ENCODE measurements at regions not wholly inside any gene's neighbourhood (a gene's known extent, or its start where the extent isn't known, plus 50 kb on each side); places are given as distances from the start of the nearest gene placed in this dataset.
"Not testable (repeated sequence)": the region's sequence is repeated elsewhere in the genome, so short reads cannot be mapped to it uniquely, and the experiment has no call there.

DNA sequence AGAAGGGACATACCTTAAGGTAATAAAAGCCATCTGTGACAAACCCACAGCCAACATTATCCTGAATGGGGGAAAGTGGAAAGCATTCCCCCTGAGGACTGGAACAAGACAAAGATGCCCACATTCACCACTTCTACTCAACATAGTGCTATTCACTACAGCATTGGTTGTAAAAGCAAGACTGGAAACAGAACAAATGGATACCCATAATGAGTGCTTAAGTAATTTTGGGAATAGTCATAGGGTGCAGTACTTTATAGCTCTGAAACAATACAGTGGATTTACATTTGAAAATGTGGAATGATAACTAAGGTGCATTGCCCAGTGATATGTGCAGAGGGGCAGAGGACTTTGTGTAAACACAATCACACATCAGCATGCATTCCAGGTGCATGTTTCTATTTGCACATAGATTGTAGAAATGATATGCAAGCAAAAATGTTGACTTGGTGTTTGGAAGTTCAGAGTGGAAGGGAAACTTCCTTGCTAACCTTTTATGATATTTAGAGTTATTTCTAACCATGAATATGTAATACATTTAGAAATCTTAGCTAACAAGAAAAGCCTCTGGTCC is 112.3 kb downstream of the IGLL1 start:
- Histone ChIP-seq H3K4me1 (ENCODE audit: insufficient read depth, low read length) (peaks cover 17% of the 10 kb centered on the region), H3K9ac (ENCODE audit: low read depth, low read length) (no peak overlapping the region), H2AFZ (ENCODE audit: low read depth, low read length) (no peak overlapping the region), H3K4me3 (ENCODE audit: low read depth in 1 of 2, low read length in 2 of 2) (no peak overlapping the region), H3K27me3 (ENCODE audit: insufficient read depth, low read length, poor library complexity) (no peaks in the 10 kb centered on the region), H3K4me2 (ENCODE audit: insufficient read depth, low read length) (no peak overlapping the region), H3K9me3 (ENCODE audit: insufficient read depth, low read length, severe bottlenecking) (no peaks in the 10 kb centered on the region), H3K79me2 (ENCODE audit: insufficient read depth, low read length) (no peaks in the 10 kb centered on the region), H4K20me1 (ENCODE audit: insufficient read depth, low read length) (no peaks in the 10 kb centered on the region), H3K27ac (ENCODE audit: low read length) (no peak overlapping the region), H3K36me3 (ENCODE audit: insufficient read depth, low read length) (no peaks in the 10 kb centered on the region)
- TF ChIP-seq, protein P1, sequence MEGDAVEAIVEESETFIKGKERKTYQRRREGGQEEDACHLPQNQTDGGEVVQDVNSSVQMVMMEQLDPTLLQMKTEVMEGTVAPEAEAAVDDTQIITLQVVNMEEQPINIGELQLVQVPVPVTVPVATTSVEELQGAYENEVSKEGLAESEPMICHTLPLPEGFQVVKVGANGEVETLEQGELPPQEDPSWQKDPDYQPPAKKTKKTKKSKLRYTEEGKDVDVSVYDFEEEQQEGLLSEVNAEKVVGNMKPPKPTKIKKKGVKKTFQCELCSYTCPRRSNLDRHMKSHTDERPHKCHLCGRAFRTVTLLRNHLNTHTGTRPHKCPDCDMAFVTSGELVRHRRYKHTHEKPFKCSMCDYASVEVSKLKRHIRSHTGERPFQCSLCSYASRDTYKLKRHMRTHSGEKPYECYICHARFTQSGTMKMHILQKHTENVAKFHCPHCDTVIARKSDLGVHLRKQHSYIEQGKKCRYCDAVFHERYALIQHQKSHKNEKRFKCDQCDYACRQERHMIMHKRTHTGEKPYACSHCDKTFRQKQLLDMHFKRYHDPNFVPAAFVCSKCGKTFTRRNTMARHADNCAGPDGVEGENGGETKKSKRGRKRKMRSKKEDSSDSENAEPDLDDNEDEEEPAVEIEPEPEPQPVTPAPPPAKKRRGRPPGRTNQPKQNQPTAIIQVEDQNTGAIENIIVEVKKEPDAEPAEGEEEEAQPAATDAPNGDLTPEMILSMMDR (IDR thresholded peaks at IDR 0.05; ENCODE audit: borderline replicate concordance, extremely low read depth, low read length, poor library complexity, severe bottlenecking), result no peak
- TF ChIP-seq EZH2 (IDR thresholded peaks at IDR 0.05; ENCODE audit: borderline replicate concordance, low read depth, low read length, severe bottlenecking), result no peak
- ATAC-seq (ENCODE audit: insufficient read depth, low read depth) (no peak), DNase-seq (no peak)

DNA sequence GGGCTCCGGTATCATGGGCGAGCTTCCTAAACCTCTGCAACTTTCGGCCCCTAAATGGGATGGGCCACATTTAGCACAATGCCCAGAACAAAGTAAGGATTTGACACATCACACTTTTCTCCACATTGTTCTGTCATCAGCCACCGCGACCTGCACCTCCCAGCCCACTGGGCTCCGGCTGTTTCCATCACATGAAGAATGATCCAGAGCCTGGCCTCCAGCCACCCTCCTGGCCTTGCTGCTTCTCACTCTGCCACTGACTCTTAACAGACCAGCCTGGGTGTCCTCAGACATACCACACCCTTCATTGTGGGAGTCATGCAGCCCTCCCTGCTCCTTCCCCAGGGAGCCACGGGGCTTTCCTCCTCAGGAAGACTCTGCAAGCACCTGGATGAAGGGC is 113.7 kb downstream of the IGLL1 start:
- peaks cover 10% of the 10 kb centered on the region for H3K36me3 ChIP-seq (ENCODE audit: insufficient read depth, low read length)
- no peak overlapping the region for H3K4me2 ChIP-seq (ENCODE audit: insufficient read depth, low read length)
- no peaks in the 10 kb centered on the region for H3K27me3 ChIP-seq (ENCODE audit: insufficient read depth, low read length, poor library complexity)
- H3K9ac ChIP-seq (ENCODE audit: low read depth, low read length), result no peak overlapping the region
- H3K4me1 ChIP-seq (ENCODE audit: insufficient read depth, low read length), result peaks cover 29% of the 10 kb centered on the region
- H3K9me3 ChIP-seq (ENCODE audit: insufficient read depth, low read length, severe bottlenecking), result no peaks in the 10 kb centered on the region
- TF ChIP-seq, protein P1 (IDR thresholded peaks at IDR 0.05; ENCODE audit: borderline replicate concordance, extremely low read depth, low read length, poor library complexity, severe bottlenecking), result no peak
- TF ChIP-seq EZH2 (IDR thresholded peaks at IDR 0.05; ENCODE audit: borderline replicate concordance, low read depth, low read length, severe bottlenecking), result no peak
- H3K4me3 ChIP-seq (ENCODE audit: low read depth in 1 of 2, low read length in 2 of 2), result no peak overlapping the region
- no peaks in the 10 kb centered on the region for H3K79me2 ChIP-seq (ENCODE audit: insufficient read depth, low read length)
- DNase-seq, result no peak
- no peak for ATAC-seq (ENCODE audit: insufficient read depth, low read depth)
- H4K20me1 ChIP-seq (ENCODE audit: insufficient read depth, low read length), result no peaks in the 10 kb centered on the region
- no peak overlapping the region for H2AFZ ChIP-seq (ENCODE audit: low read depth, low read length)
- H3K27ac ChIP-seq (ENCODE audit: low read length), result 0 out of 2 replicates have a peak overlapping the region, but pooled peaks have one; percentile 31

GRCh38 chr22:23464796-23465195 is 115.3 kb downstream of the IGLL1 start:
- not testable (repeated sequence) for ATAC-seq (ENCODE audit: insufficient read depth, low read depth); H4K20me1 ChIP-seq (ENCODE audit: insufficient read depth, low read length); H3K79me2 ChIP-seq (ENCODE audit: insufficient read depth, low read length); H3K27me3 ChIP-seq (ENCODE audit: insufficient read depth, low read length, poor library complexity); H2AFZ ChIP-seq (ENCODE audit: low read depth, low read length); H3K4me3 ChIP-seq (ENCODE audit: low read depth in 1 of 2, low read length in 2 of 2); H3K9ac ChIP-seq (ENCODE audit: low read depth, low read length); H3K36me3 ChIP-seq (ENCODE audit: insufficient read depth, low read length); DNase-seq; H3K9me3 ChIP-seq (ENCODE audit: insufficient read depth, low read length, severe bottlenecking); H3K27ac ChIP-seq (ENCODE audit: low read length); H3K4me2 ChIP-seq (ENCODE audit: insufficient read depth, low read length)
- H3K4me1 ChIP-seq (ENCODE audit: insufficient read depth, low read length), result peaks cover 44% of the 10 kb centered on the region

GRCh38 chr22:23460517-23461031 is 119.5 kb downstream of the IGLL1 start:
- DNase-seq (peak; percentile 96), ATAC-seq (ENCODE audit: insufficient read depth, low read depth) (peak; percentile 74)
- not testable (repeated sequence) for H3K27me3 ChIP-seq (ENCODE audit: insufficient read depth, low read length, poor library complexity); H2AFZ ChIP-seq (ENCODE audit: low read depth, low read length); H3K9me3 ChIP-seq (ENCODE audit: insufficient read depth, low read length, severe bottlenecking); H4K20me1 ChIP-seq (ENCODE audit: insufficient read depth, low read length)
- Histone ChIP-seq H3K79me2 (ENCODE audit: insufficient read depth, low read length) (peaks cover 29% of the 10 kb centered on the region), H3K27ac (ENCODE audit: low read length) (peak overlapping the region; percentile 93), H3K4me1 (ENCODE audit: insufficient read depth, low read length) (peaks cover 85% of the 10 kb centered on the region), H3K9ac (ENCODE audit: low read depth, low read length) (peak overlapping the region; percentile 71), H3K4me3 (ENCODE audit: low read depth in 1 of 2, low read length in 2 of 2) (peak overlapping the region in 1 of 2 experiments; percentile 47; a peak in 2 of 4 replicates), H3K36me3 (ENCODE audit: insufficient read depth, low read length) (peaks cover 12% of the 10 kb centered on the region), H3K4me2 (ENCODE audit: insufficient read depth, low read length) (peak overlapping the region; percentile 68)

DNA sequence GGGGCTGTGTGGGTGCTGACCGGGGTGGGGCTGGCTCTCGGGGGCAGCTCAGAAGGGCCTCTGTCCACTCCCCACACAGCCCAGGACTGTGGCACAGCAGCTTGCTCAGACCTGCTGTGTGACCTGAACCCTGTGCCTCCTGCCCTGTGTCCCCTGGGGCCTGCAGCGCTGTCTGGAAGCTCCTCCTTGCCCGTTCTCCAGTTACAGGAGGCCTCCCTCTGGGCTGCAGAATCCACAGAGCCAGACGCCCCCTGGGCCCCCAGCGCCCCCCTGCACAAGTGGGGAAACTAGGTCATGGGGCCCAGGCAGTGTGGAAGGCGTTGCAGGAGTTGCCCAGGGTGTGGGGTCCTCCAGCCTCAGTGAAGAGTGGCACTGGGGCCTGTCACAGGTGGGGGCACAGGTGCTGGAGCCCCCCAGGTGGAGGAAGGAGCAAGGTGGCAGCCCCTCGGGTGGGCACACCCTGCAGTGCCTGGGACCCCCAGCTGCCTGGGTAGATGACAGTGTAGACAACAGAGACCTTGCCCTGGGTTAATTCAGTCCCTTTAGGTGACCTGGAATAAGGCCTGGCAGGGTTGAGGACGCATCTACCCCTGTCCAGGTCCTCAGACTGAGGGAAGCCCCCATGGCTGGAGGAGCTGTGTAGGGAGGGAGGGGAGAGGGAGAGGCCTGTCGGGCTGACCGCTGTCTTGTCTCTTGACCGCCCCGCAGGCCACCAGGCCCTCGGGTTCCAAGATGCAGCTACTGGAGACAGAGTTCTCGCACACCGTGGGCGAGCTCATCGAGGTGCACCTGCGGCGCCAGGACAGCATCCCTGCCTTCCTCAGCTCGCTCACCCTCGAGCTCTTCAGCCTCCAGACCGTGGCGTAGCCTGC is 120.2 kb downstream of the IGLL1 start:
- peak overlapping the region in 1 of 2 experiments; percentile 52; a peak in 2 of 4 replicates for H3K4me3 ChIP-seq (ENCODE audit: low read depth in 1 of 2, low read length in 2 of 2)
- peak overlapping the region; percentile 68 for H3K4me2 ChIP-seq (ENCODE audit: insufficient read depth, low read length)
- peaks cover 12% of the 10 kb centered on the region for H3K36me3 ChIP-seq (ENCODE audit: insufficient read depth, low read length)
- DNase-seq (peak; percentile 85), ATAC-seq (ENCODE audit: insufficient read depth, low read depth) (peak; percentile 48)
- not testable (repeated sequence) for H4K20me1 ChIP-seq (ENCODE audit: insufficient read depth, low read length); H3K27me3 ChIP-seq (ENCODE audit: insufficient read depth, low read length, poor library complexity); H2AFZ ChIP-seq (ENCODE audit: low read depth, low read length); H3K9me3 ChIP-seq (ENCODE audit: insufficient read depth, low read length, severe bottlenecking)
- H3K4me1 ChIP-seq (ENCODE audit: insufficient read depth, low read length), result peaks cover 80% of the 10 kb centered on the region
- H3K27ac ChIP-seq (ENCODE audit: low read length), result peak overlapping the region; percentile 93
- peaks cover 29% of the 10 kb centered on the region for H3K79me2 ChIP-seq (ENCODE audit: insufficient read depth, low read length)
- peak overlapping the region; percentile 71 for H3K9ac ChIP-seq (ENCODE audit: low read depth, low read length)

Data from DND-41 (cell line).